Esophagus squamous epithelium (tissue), 5 donors: ENCODE measurements at regions not wholly inside any gene's neighbourhood (a gene's known extent, or its start where the extent isn't known, plus 50 kb on each side); places are given as distances from the start of the nearest gene placed in this dataset.

Experiments
- DNase-seq: peaks from one replicate; lab custom pipeline; 2025; lab: John Stamatoyannopoulos, UW
- H3K27ac ChIP-seq, 4 donors: fragments of 200-600 bp; sonication (generic); one replicate each; pipeline ENCODE4 v1.5.1; 2016 to 2019; ENCODE audit warnings: mild to moderate bottlenecking in 1 of 4
- H3K27me3 ChIP-seq, 4 donors: fragments of 200-600 bp; sonication (generic); 1 replicate in 3 of 4; 2 replicates in 1 of 4; pipeline versions ENCODE4 v1.5.1 to v1.6.0; 2017 to 2021; ENCODE audit warnings: antibody characterized with exemption in 1 of 4
- H3K36me3 ChIP-seq, 3 donors: fragments of 200-600 bp; sonication (generic); one replicate each; pipeline ENCODE4 v1.5.1; 2016 to 2019
- H3K4me1 ChIP-seq, 3 donors: fragments of 200-600 bp; sonication (generic); one replicate each; pipeline ENCODE4 v1.5.1; 2017 to 2019
- H3K4me3 ChIP-seq, 4 donors: fragments of 200-600 bp; sonication (generic); 1 replicate in 3 of 4; 2 replicates in 1 of 4; pipeline ENCODE4 v1.5.1; 2016 to 2019; ENCODE audit warnings: mild to moderate bottlenecking in 2 of 4, moderate library complexity in 1 of 4
- H3K9me3 ChIP-seq, 3 donors: fragments of 200-600 bp; sonication (generic); one replicate each; pipeline ENCODE4 v1.5.1; 2016 to 2019
- POLR2A ChIP-seq, 4 donors: fragments of 450-650 bp; IDR thresholded peaks; one replicate each; pipeline ENCODE4 v1.6.1; 2017; ENCODE audit warnings: antibody characterized with exemption in 4 of 4, mild to moderate bottlenecking in 4 of 4, moderate library complexity in 3 of 4
- WGBS, 2 donors: methylation state at CpG; one replicate each; pipeline ENCODE4 v1.1.5; 2018; 5-methylcytosine and 5-hydroxymethylcytosine counted together
- intact Hi-C: fragments of 100-400 bp; cut with DNase I; formaldehyde crosslinking; loops from one replicate; pipeline ENCODE4 v1.15.0; 2022
- TF ChIP-seq, protein P1 (sequence below), 6 experiments: fragments of 450-650 bp in 4 of 6; fragments of 200-600 bp in 2 of 6; sonication (generic) in 2 of 6; IDR thresholded peaks; one replicate each; pipeline ENCODE4 v1.5.1; 2016 to 2019; ENCODE audit warnings: antibody characterized with exemption in 6 of 6, mild to moderate bottlenecking in 4 of 6, moderate library complexity in 4 of 6
- donor health status: DM: yes; HTN: yes; CAD: no.

DNA sequence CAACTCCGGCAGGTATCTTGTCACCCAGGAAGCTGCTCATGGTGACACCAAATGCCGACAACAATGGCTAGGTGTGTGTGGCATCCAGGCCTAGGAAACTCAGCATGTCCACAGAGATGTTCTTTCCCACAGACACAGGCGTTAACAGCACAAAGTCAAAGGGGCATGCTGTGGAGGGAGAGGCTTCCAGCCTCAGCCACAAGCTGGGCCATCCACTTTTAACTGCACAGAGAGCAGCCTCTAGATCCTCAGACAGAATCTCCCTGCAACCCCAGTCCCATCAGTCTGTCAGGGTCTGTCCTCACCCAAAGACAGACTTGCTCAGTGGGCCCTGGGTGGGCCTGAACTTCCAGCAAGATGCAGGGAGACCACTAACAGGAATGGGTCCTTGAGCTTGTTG, 58.5 kb upstream of the BCAR3 start:
- peaks cover 0 to 34% (median 7%) of the 10 kb centered on the region in 3 donors for H3K4me1 ChIP-seq
- H3K4me3 ChIP-seq = no peak overlapping the region
- no peak overlapping the region for H3K27ac ChIP-seq
- peaks cover 0 to 7% (median 0%) of the 10 kb centered on the region in 4 donors for H3K27me3 ChIP-seq
- DNase-seq = no peak
- intact Hi-C loops = no loop called here
- H3K9me3 ChIP-seq = no peaks in the 10 kb centered on the region
- H3K36me3 ChIP-seq = no peaks in the 10 kb centered on the region
- TF ChIP-seq POLR2A (IDR thresholded peaks at IDR 0.05) = no peak
- TF ChIP-seq, protein P1, sequence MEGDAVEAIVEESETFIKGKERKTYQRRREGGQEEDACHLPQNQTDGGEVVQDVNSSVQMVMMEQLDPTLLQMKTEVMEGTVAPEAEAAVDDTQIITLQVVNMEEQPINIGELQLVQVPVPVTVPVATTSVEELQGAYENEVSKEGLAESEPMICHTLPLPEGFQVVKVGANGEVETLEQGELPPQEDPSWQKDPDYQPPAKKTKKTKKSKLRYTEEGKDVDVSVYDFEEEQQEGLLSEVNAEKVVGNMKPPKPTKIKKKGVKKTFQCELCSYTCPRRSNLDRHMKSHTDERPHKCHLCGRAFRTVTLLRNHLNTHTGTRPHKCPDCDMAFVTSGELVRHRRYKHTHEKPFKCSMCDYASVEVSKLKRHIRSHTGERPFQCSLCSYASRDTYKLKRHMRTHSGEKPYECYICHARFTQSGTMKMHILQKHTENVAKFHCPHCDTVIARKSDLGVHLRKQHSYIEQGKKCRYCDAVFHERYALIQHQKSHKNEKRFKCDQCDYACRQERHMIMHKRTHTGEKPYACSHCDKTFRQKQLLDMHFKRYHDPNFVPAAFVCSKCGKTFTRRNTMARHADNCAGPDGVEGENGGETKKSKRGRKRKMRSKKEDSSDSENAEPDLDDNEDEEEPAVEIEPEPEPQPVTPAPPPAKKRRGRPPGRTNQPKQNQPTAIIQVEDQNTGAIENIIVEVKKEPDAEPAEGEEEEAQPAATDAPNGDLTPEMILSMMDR (IDR thresholded peaks at IDR 0.05) = no peak
- WGBS, 2 donors = 96% methylated on average over 2 to 3 of the region's 3 CpGs

DNA sequence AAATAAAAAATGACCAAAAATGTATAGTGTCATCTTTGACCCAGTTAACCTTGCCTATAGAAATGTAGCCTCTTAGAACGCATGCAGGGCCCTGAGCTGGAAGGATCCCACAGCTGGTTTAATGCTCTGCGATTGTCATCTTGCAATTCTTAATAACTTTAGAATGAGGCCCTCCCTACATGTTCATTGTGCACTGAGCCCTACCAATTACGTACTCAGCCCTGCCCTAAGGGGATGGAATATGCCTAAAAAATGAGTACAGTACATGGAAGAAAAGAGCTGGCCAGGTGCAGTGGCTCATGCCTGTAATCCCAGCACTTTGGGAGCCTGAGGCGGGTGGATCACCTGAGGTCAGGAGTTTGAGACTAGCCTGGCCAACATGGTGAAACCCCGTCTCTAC, 57.8 kb upstream of the BCAR3 start:
- TF ChIP-seq, protein P1 (IDR thresholded peaks at IDR 0.05) = no peak
- no peak for TF ChIP-seq POLR2A (IDR thresholded peaks at IDR 0.05)
- Histone ChIP-seq H3K27me3 (peaks cover 0 to 7% (median 0%) of the 10 kb centered on the region in 4 donors), H3K4me3 (no peak overlapping the region), H3K36me3 (no peaks in the 10 kb centered on the region), H3K27ac (no peak overlapping the region), H3K9me3 (no peaks in the 10 kb centered on the region), H3K4me1 (peaks cover 0 to 27% (median 7%) of the 10 kb centered on the region in 3 donors)
- intact Hi-C loops = no loop called here
- DNase-seq = no peak
- WGBS, 2 donors = 45 to 63% methylated on average over 5 of the region's 5 CpGs

DNA sequence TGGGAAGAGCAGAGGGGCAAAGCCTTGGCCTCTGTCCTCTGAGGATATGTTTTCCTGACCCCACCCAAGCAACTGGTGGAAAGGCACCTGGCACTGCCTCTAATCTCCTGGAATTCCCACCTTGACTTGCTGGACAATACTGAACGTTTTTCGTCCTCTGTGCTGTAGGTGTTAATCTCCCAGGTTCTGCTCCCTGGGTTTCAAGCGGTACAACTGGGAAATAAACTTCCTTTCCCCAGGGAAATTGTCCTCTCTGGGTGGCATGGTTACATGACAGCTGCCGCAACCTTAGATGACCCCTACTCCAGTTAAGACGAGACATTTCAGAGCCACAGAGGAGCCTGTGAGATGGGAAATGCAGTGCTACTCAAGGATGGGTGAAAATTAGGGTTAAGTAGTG, 57.3 kb upstream of the BCAR3 start:
- H3K4me3 ChIP-seq = no peak overlapping the region
- peaks cover 0 to 7% (median 0%) of the 10 kb centered on the region in 4 donors for H3K27me3 ChIP-seq
- intact Hi-C loops = no loop called here
- TF ChIP-seq, protein P1 (IDR thresholded peaks at IDR 0.05) = no peak
- TF ChIP-seq POLR2A (IDR thresholded peaks at IDR 0.05) = no peak
- no peak for DNase-seq
- no peak overlapping the region for H3K27ac ChIP-seq
- 88 to 100% methylated on average over 2 to 4 of the region's 5 CpGs for WGBS, 2 donors
- no peaks in the 10 kb centered on the region for H3K9me3 ChIP-seq
- no peaks in the 10 kb centered on the region for H3K36me3 ChIP-seq
- peaks cover 0 to 22% (median 7%) of the 10 kb centered on the region in 3 donors for H3K4me1 ChIP-seq

DNA sequence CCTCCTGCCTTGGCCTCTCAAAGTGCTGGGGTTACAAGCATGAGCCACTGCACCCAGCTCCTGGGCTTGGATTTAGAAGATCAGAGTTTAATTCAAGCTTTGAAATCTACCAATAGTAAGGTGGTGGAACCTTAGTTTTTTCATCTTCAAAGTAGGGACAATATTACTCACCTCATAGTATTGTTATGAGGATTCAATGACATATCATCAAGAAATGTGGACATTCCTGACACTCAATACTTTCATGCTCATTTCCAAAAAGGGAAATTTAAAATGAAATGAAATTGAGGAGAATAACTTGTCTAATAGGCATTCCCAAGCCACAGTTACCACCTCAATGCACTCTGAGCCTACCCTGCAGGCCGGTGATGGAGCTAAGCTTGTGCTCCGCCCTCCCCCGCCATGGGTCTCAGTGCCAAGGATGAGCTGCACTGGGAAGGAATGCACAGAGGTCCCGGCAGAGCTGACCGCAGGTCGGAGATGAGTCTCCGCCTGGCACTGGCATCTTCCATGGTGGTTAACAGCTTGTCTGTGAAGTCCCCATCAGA, 56.5 kb upstream of the BCAR3 start:
- intact Hi-C loops = no loop called here
- 81 to 89% methylated on average over 5 of the region's 7 CpGs for WGBS, 2 donors
- Histone ChIP-seq H3K9me3 (no peaks in the 10 kb centered on the region), H3K27me3 (peaks cover 0 to 7% (median 0%) of the 10 kb centered on the region in 4 donors), H3K4me1 (peaks cover 0 to 22% (median 7%) of the 10 kb centered on the region in 3 donors), H3K4me3 (no peak overlapping the region), H3K27ac (no peak overlapping the region), H3K36me3 (no peaks in the 10 kb centered on the region)
- DNase-seq = no peak
- TF ChIP-seq, protein P1 (IDR thresholded peaks at IDR 0.05) = no peak
- TF ChIP-seq POLR2A (IDR thresholded peaks at IDR 0.05) = no peak

DNA sequence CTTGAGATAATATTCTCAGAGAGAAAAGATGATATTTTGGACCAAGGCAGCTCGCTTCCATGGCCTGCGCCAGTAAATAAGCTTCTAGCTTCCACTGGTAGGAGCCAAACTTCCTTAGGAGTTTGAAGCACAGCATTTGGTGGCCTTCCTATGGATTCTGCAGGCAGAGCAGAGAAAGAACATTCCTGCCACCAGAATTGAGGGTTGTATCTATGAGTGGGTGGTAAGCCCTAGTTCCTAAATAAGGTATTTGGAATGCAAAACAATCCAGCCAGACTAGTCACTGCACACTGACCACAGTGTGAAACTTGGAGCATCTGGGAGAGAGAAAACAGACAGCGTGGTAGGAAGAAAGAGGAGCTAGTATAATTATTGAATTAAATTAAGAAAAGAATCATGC, 54.1 kb upstream of the BCAR3 start:
- intact Hi-C loops = no loop called here
- no peak overlapping the region for H3K27ac ChIP-seq
- H3K4me1 ChIP-seq = peaks cover 0 to 27% (median 4%) of the 10 kb centered on the region in 3 donors
- no peak for DNase-seq
- no peaks in the 10 kb centered on the region for H3K9me3 ChIP-seq
- no peaks in the 10 kb centered on the region for H3K36me3 ChIP-seq
- TF ChIP-seq, protein P1 (IDR thresholded peaks at IDR 0.05) = no peak
- TF ChIP-seq POLR2A (IDR thresholded peaks at IDR 0.05) = no peak
- H3K27me3 ChIP-seq = peaks cover 0 to 7% (median 0%) of the 10 kb centered on the region in 4 donors
- WGBS, 2 donors = 95 to 99% methylated on average over 3 of the region's 3 CpGs
- no peak overlapping the region for H3K4me3 ChIP-seq
